Stimulated activated naive CD8-positive, alpha-beta T cell treated with anti-CD3 and anti-CD28 coated beads, Interleukin-15, amount 100 ng/mL, for 72 hours (primary cell): ENCODE measurements at regions not wholly inside any gene's neighbourhood (a gene's known extent, or its start where the extent isn't known, plus 50 kb on each side); places are given as distances from the start of the nearest gene placed in this dataset.

ENCODE experiments used
- ATAC-seq: fragments of 150-1000 bp; cut with Tn5 transposase; 2 replicates; pipeline ENCODE4 v1.10.0; 2021; ENCODE audit warnings: mild to moderate bottlenecking, moderate library complexity
- DNase-seq, 2 donors: peaks; one replicate each; pipeline ENCODE4 v3.0.0; 2021 to 2022
- H3K27ac Mint-ChIP-seq, 2 donors: one replicate each; pipeline ENCODE4 v1.8.0; 2022; ENCODE audit warnings: mild to moderate bottlenecking in 2 of 2, mixed read lengths in 2 of 2, moderate library complexity in 2 of 2
- H3K27me3 Mint-ChIP-seq: one replicate; pipeline ENCODE4 v1.8.0; 2022; ENCODE audit warnings: mixed read lengths
- H3K4me1 Mint-ChIP-seq: one replicate; pipeline ENCODE4 v1.8.0; 2022; ENCODE audit warnings: mild to moderate bottlenecking, mixed read lengths
- H3K4me3 Mint-ChIP-seq, 2 donors: one replicate each; pipeline ENCODE4 v1.8.0; 2022; ENCODE audit warnings: mild to moderate bottlenecking in 2 of 2, mixed read lengths in 2 of 2, moderate library complexity in 1 of 2
- H3K9me3 Mint-ChIP-seq, 2 donors: one replicate each; pipeline ENCODE4 v1.8.0; 2022; ENCODE audit warnings: mixed read lengths in 2 of 2

GRCh38 chr10:106000721-106001120, 1163.8 kb downstream of the SORCS1 start:
- peak overlapping the region in 1 of 2 donors; percentile 50 for H3K27ac Mint-ChIP-seq
- ATAC-seq (no peak), DNase-seq (no peak)
- H3K4me3 Mint-ChIP-seq = no peak overlapping the region
- no peaks in the 10 kb centered on the region for H3K4me1 Mint-ChIP-seq
- peaks cover 5 to 16% of the 10 kb centered on the region in 2 donors for H3K9me3 Mint-ChIP-seq
- no peaks in the 10 kb centered on the region for H3K27me3 Mint-ChIP-seq

- H3K27me3 Mint-ChIP-seq = no peaks in the 10 kb centered on the region
Observed at GRCh38 chr10:105993609-105994008, 1170.9 kb downstream of the SORCS1 start.

GRCh38 chr10:105992928-105993327, 1171.6 kb downstream of the SORCS1 start:
- ATAC-seq = no peak
- Mint-ChIP-seq H3K4me1 (no peaks in the 10 kb centered on the region), H3K9me3 (no peaks in the 10 kb centered on the region), H3K27ac (no peak overlapping the region), H3K27me3 (no peaks in the 10 kb centered on the region), H3K4me3 (no peak overlapping the region)
- DNase-seq = no peak

More at GRCh38 chr10:105993609-105994008, 1170.9 kb downstream of the SORCS1 start:
- Mint-ChIP-seq H3K4me3 (no peak overlapping the region), H3K27ac (no peak overlapping the region), H3K9me3 (no peaks in the 10 kb centered on the region), H3K4me1 (no peaks in the 10 kb centered on the region)
- ATAC-seq (no peak), DNase-seq (no peak)

GRCh38 chr10:105990529-105990928, 1174.0 kb downstream of the SORCS1 start:
- no peak for DNase-seq

GRCh38 chr10:105989995-105990394, 1174.5 kb downstream of the SORCS1 start:
- no peaks in the 10 kb centered on the region for H3K9me3 Mint-ChIP-seq
- ATAC-seq = peak; percentile 31
- H3K4me1 Mint-ChIP-seq = no peaks in the 10 kb centered on the region
- no peaks in the 10 kb centered on the region for H3K27me3 Mint-ChIP-seq
- no peak overlapping the region for H3K27ac Mint-ChIP-seq
- no peak overlapping the region for H3K4me3 Mint-ChIP-seq
- no peak for DNase-seq

More at GRCh38 chr10:105990529-105990928, 1174.0 kb downstream of the SORCS1 start:
- ATAC-seq = no peak
- H3K27me3 Mint-ChIP-seq = no peaks in the 10 kb centered on the region
- H3K4me1 Mint-ChIP-seq = no peaks in the 10 kb centered on the region
- H3K9me3 Mint-ChIP-seq = no peaks in the 10 kb centered on the region
- H3K4me3 Mint-ChIP-seq = no peak overlapping the region
- no peak overlapping the region for H3K27ac Mint-ChIP-seq

GRCh38 chr10:105988848-105989247, 1175.7 kb downstream of the SORCS1 start:
- DNase-seq = no peak
- H3K27ac Mint-ChIP-seq = no peak overlapping the region
- no peaks in the 10 kb centered on the region for H3K4me1 Mint-ChIP-seq
- no peak overlapping the region for H3K4me3 Mint-ChIP-seq
- H3K27me3 Mint-ChIP-seq = no peaks in the 10 kb centered on the region
- ATAC-seq = no peak
- no peaks in the 10 kb centered on the region for H3K9me3 Mint-ChIP-seq

- Mint-ChIP-seq H3K27ac (no peak overlapping the region), H3K27me3 (no peaks in the 10 kb centered on the region), H3K4me3 (no peak overlapping the region), H3K9me3 (no peaks in the 10 kb centered on the region), H3K4me1 (no peaks in the 10 kb centered on the region)
- ATAC-seq (no peak), DNase-seq (no peak)
Observed at GRCh38 chr10:105986912-105987635, 1177.4 kb downstream of the SORCS1 start.

- Mint-ChIP-seq H3K27ac (no peak overlapping the region), H3K9me3 (no peaks in the 10 kb centered on the region), H3K27me3 (no peaks in the 10 kb centered on the region), H3K4me3 (no peak overlapping the region), H3K4me1 (no peaks in the 10 kb centered on the region)
- ATAC-seq (no peak), DNase-seq (no peak)
Observed at GRCh38 chr10:105986486-105986885, 1178.0 kb downstream of the SORCS1 start.

GRCh38 chr10:105982735-105983134, 1181.8 kb downstream of the SORCS1 start:
- no peak overlapping the region for H3K4me3 Mint-ChIP-seq
- ATAC-seq (no peak), DNase-seq (no peak)
- no peaks in the 10 kb centered on the region for H3K4me1 Mint-ChIP-seq
- H3K9me3 Mint-ChIP-seq = no peaks in the 10 kb centered on the region
- no peak overlapping the region for H3K27ac Mint-ChIP-seq
- H3K27me3 Mint-ChIP-seq = no peaks in the 10 kb centered on the region

GRCh38 chr10:105981679-105982078, 1182.8 kb downstream of the SORCS1 start:
- Mint-ChIP-seq H3K27me3 (no peaks in the 10 kb centered on the region), H3K9me3 (no peaks in the 10 kb centered on the region), H3K4me1 (no peaks in the 10 kb centered on the region), H3K27ac (no peak overlapping the region), H3K4me3 (no peak overlapping the region)
- DNase-seq (no peak), ATAC-seq (no peak)

- no peak for DNase-seq
- ATAC-seq = no peak
- H3K9me3 Mint-ChIP-seq = no peaks in the 10 kb centered on the region
- no peak overlapping the region for H3K27ac Mint-ChIP-seq
- no peaks in the 10 kb centered on the region for H3K4me1 Mint-ChIP-seq
- H3K27me3 Mint-ChIP-seq = no peaks in the 10 kb centered on the region
- H3K4me3 Mint-ChIP-seq = peak overlapping the region in 1 of 2 donors; percentile 35
Observed at GRCh38 chr10:105974803-105975456, 1189.6 kb downstream of the SORCS1 start.

- no peaks in the 10 kb centered on the region for H3K4me1 Mint-ChIP-seq
- no peak overlapping the region for H3K27ac Mint-ChIP-seq
- no peak overlapping the region for H3K4me3 Mint-ChIP-seq
- DNase-seq (no peak), ATAC-seq (no peak)
- H3K9me3 Mint-ChIP-seq = no peaks in the 10 kb centered on the region
- no peaks in the 10 kb centered on the region for H3K27me3 Mint-ChIP-seq
Observed at GRCh38 chr10:105973902-105974301, 1190.6 kb downstream of the SORCS1 start.

- H3K4me3 Mint-ChIP-seq = no peak overlapping the region
- no peaks in the 10 kb centered on the region for H3K9me3 Mint-ChIP-seq
- ATAC-seq = no peak
- no peaks in the 10 kb centered on the region for H3K4me1 Mint-ChIP-seq
- no peaks in the 10 kb centered on the region for H3K27me3 Mint-ChIP-seq
- no peak for DNase-seq
- H3K27ac Mint-ChIP-seq = no peak overlapping the region
Observed at GRCh38 chr10:105973360-105973759, 1191.1 kb downstream of the SORCS1 start.

GRCh38 chr10:105971460-105971859, 1193.0 kb downstream of the SORCS1 start:
- Mint-ChIP-seq H3K4me3 (no peak overlapping the region), H3K9me3 (no peaks in the 10 kb centered on the region), H3K27ac (no peak overlapping the region), H3K27me3 (no peaks in the 10 kb centered on the region), H3K4me1 (no peaks in the 10 kb centered on the region)
- ATAC-seq (no peak), DNase-seq (no peak)

GRCh38 chr10:105969884-105970377, 1194.6 kb downstream of the SORCS1 start:
- no peak overlapping the region for H3K4me3 Mint-ChIP-seq
- H3K27me3 Mint-ChIP-seq = no peaks in the 10 kb centered on the region
- no peaks in the 10 kb centered on the region for H3K4me1 Mint-ChIP-seq
- DNase-seq (no peak), ATAC-seq (no peak)
- no peak overlapping the region for H3K27ac Mint-ChIP-seq
- H3K9me3 Mint-ChIP-seq = no peaks in the 10 kb centered on the region

- H3K4me3 Mint-ChIP-seq = no peak overlapping the region
- no peak overlapping the region for H3K27ac Mint-ChIP-seq
- DNase-seq = no peak
- H3K9me3 Mint-ChIP-seq = no peaks in the 10 kb centered on the region
- H3K4me1 Mint-ChIP-seq = no peaks in the 10 kb centered on the region
- no peak for ATAC-seq
- H3K27me3 Mint-ChIP-seq = no peaks in the 10 kb centered on the region
Observed at GRCh38 chr10:105968666-105969065, 1195.8 kb downstream of the SORCS1 start.
